ENCODE measurements at regions not wholly inside any gene's neighbourhood (a gene's known extent, or its start where the extent isn't known, plus 50 kb on each side); places are given as distances from the start of the nearest gene placed in this dataset.
A peak's percentile ranks its signal among the peaks of the same experiment; 100 is the strongest.
"Not testable (repeated sequence)": the region's sequence is repeated elsewhere in the genome, so short reads cannot be mapped to it uniquely, and the experiment has no call there.

DNA sequence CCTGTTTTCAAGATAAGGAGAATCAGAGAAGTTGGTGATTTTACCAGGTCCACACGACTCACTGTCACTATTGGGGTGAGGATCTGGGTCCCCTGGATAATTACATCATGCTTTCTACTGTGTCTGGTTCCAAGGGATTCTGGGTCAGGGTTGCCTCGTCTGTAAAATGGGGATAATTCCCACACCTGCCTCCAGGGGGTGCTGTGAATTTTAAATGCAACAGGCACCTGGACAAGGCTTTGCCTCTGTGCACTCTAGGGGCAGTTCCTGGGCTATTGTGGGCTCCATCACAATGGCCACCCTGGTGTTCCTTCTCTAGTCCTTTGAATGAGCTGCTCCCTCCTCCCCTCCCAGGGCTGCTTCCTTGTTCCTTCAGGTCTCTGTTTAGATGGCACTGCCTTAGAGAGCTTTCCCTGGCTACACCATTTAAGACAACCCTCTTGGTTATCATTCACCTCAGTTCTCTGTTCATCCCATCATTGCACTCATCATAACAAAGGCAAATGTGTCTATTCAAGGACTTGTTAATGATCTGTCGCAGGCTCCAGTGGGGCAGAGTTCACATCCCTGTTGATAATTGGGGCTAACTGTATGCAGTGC, 178.6 kb downstream of the MIAT start:
- intact Hi-C loops (cut with DNase I): no loop called here
- DNase-seq: no peak
- ATAC-seq: peak; percentile 19 to 38

DNA sequence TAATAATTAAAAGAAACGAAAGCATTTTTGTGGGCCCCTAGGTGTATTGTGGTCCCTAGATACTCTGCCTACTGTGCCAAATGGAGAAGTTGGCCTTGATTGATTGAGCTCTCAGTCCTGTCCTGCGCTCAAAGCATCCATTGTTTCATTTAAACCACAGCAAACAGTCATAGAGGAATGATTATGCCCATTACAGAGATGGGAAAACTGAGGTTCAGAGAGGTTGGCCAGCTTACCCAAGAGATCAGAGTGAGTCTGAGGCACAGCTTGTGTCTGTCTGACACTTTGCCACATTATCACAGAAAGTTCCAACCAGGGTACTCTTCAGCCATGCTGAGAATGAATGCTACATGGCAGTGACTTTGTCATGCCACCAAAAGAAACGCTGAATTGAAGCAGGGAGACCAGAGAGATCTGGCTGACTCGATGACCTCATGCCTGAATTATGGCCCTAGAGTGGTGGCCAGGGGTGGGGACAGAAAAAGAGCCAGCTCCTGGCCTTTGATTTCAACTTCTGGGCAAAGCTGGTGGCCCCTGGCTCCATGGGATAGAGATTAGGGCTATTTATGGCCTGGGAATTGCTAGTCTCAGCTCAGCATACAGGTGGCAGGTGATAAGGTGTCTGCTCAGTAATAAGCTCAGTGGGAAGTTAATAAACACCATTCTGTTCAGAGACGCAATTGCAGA, 180.5 kb downstream of the MIAT start:
- ATAC-seq (no peak), DNase-seq (no peak)
- intact Hi-C loops (cut with DNase I): no loop called here

GRCh38 chr22:26838471-26838825, 181.1 kb downstream of the MIAT start:
- intact Hi-C loops (cut with DNase I): no loop called here

GRCh38 chr22:26839216-26839615, 181.8 kb downstream of the MIAT start:
- intact Hi-C loops (cut with DNase I): no loop called here

More at GRCh38 chr22:26838471-26838825, 181.1 kb downstream of the MIAT start:
- DNase-seq: no peak
- no peak for ATAC-seq

GRCh38 chr22:26840770-26841169, 183.4 kb downstream of the MIAT start:
- DNase-seq; intact Hi-C loops (cut with DNase I); ATAC-seq: not testable (repeated sequence)

More at GRCh38 chr22:26839216-26839615, 181.8 kb downstream of the MIAT start:
- ATAC-seq: no peak
- no peak for DNase-seq

DNA sequence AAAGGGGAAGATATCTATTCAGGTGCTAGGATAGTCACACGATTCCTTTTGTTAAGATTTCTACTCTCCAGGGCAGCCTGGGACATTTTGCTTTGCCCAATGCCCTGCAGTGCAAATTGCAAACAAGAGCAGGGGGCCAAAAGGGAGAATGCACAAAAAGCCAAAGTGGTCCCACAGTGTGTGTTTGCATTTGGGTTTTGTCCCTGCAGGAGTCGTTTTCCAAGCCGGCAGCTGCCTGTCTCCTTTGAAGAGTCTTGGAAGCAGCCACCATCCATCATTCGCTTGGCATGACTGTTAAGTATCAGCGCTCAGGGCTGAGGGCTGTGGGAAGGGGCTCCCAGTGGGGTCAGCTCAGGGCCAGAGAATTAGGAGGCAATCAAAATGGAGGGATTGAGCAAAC, 184.7 kb downstream of the MIAT start:
- DNase-seq (no peak), ATAC-seq (no peak)
- intact Hi-C loops (cut with DNase I): no loop called here

DNA sequence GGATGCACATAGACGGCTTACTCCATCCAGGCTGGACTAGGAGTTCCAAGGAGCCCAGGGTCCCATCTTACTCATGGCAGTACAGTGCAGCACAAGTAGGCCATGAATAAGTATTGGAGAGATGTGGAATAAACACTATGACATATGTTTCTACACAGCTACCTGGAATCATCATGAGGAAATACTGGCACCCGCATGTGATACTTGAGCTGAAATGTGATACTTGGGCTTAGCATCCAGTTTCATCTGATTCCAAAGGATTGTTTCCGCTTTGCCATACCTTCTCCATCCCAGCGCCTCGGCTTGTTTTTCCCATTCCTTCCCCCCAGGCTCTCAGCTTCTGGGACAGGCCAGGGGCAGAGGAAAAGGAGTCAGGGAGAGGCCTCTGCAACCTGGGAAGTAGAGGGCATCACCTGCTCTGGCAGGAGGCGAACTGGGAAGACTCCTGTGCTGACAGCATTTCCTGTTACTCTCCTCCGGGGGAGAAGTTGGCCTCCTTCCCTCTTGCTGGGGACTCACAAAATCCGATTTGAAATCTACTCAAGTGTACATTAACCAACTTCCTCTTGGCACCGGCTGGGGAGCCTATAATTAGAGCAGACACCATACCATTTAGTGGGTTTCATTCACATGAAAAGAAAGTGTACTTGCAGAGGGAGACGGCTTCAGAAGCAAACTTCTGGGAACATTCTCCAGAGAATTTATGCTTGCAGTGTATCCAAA, 187.8 kb downstream of the MIAT start:
- DNase-seq: no peak
- ATAC-seq: no peak
- intact Hi-C loops (cut with DNase I): no loop called here

GRCh38 chr22:26846076-26846475, 188.7 kb downstream of the MIAT start:
- intact Hi-C loops (cut with DNase I): no loop called here
- no peak for ATAC-seq
- DNase-seq: no peak

GRCh38 chr22:26846645-26847044, 189.3 kb downstream of the MIAT start:
- no peak for DNase-seq
- intact Hi-C loops (cut with DNase I): no loop called here
- ATAC-seq: no peak

GRCh38 chr22:26847046-26847445, 189.7 kb downstream of the MIAT start:
- ATAC-seq (no peak), DNase-seq (no peak)
- intact Hi-C loops (cut with DNase I): no loop called here

DNA sequence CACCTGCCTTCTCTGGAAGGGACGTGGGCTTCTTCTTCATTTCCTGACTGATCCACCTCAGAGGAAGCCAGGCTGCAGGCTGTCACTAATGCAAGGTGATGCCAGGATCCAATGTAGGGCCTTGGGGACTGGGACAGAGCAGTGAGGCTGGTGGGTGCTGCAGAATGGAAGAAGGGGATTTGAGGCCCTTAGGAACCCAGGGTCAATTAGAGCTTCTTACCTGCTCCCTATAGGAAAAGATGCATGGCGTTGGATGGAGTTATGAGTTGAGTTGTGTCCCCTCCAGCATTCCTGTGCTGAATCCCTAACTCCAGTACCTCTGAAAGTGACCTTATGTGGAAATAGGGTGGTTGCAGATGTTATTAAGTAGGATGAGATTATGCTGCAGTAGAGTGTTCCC, 190.4 kb downstream of the MIAT start:
- no peak for DNase-seq
- intact Hi-C loops (cut with DNase I): no loop called here
- ATAC-seq: no peak

DNA sequence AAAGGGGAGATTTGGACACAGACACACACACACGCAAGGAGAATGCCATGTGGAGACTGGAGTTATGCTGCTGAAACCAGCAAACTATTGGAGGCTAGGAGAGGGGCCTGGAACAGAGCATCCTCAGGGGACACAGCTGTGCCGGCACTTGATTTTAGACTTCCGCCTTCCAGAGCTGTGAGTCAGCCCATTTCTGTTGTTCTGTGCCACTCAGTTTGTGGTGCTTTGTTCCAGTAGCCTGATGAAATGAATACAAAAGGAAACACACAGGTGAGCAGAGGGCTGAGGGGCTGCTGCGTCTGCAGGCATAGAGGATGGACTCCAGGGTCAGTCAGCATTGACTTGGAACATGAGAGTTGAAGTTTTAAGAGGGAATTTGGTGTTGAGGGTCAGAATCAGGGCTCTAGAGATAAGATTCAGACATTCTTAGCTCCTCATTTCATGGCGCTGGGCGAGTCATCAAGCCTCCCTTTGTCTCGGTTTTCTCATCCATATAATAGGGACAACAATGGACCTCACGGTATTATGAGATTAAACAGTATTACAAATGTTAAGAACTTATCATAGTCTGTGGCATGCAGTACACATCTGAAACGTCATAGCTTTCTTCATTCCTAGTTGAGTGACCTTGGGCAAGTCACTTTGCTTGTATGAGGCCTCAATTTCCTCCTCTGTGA, 191.0 kb downstream of the MIAT start:
- intact Hi-C loops (cut with DNase I): no loop called here
- DNase-seq (peak; percentile 29), ATAC-seq (peak; percentile 69 to 85)

DNA sequence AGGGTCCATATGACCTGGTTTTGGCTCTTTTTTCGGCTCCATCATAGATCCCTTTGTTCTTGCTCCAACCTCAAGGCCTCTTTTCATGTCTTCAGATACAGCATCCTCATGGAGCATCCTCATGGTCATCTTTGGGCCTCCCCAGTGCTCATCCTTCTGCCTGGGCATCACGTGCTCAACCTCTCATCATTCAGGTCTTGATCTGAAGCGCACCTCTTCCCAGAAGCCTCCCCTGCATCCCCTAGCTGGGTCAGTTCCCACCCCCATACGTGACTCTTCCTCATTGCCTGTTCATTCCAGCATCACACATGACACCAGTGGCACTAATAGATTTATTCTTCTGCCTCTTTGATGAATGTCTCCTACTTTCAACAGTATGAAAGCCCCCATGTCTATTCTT, 192.2 kb downstream of the MIAT start:
- ATAC-seq: no peak
- DNase-seq: no peak
- intact Hi-C loops (cut with DNase I): no loop called here

DNA sequence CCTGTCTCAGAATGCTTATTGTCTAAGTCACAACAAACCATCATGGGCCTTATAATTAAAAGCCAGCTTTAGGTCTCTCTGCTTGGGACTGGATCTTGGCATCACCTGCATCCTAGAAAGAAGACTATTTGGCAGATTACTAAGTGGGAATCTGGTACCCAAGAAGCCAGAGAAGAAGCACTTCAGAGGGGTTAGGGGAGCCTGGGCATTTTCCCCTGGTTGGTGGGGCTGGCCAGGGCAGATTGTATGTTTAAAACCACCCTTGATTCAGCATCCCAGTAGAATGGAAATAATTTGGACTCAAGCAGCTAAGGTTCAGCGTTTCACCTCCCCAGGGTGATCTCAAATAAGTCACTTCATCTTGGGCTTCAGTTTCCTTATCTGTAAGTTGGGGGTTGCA, 193.7 kb downstream of the MIAT start:
- intact Hi-C loops (cut with DNase I): no loop called here
- ATAC-seq (no peak), DNase-seq (no peak)

DNA sequence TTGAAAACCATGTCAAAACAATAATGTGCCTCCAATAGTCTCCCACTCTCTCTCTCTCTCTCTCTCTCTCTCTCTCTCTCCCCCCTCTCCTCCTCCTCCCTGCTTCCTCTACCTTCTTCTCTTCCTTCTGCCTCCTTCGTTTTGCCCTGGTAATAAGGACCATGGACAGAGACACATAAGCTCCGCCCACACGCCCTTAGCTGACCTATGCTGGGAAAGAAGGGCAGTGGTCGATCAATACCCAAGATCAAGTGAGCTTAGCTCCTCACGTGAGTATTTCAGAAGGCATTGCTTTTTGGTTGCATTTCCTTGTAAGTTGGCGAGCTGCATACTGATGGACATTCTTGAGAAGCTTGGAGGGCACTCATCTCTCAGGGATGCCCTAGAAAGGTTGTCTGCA, 194.8 kb downstream of the MIAT start:
- no peak for DNase-seq
- no peak for ATAC-seq
- intact Hi-C loops (cut with DNase I): no loop called here

DNA sequence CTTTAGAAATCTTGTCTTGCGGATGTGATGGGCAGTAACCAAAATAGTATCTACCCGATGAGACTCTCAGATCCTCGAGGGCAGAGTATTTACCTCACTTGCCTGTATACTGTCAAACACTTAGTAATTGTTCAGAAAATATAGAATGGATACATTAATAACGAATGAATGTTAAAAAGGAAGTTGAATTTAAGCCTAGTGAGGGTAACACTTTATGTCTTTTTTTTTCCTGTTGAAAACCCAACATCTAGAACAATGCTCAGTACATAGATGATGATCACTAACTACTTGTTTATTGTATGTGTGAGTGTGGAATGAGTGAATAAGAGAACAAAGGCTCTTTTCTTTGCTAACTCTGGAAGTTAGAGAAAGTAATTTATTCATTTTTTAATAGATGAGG, 195.7 kb downstream of the MIAT start:
- intact Hi-C loops (cut with DNase I): no loop called here
- no peak for ATAC-seq
- no peak for DNase-seq

- intact Hi-C loops (cut with DNase I): no loop called here
- ATAC-seq (no peak), DNase-seq (no peak)
Measured at GRCh38 chr22:26853495-26853894, 196.1 kb downstream of the MIAT start.

- DNase-seq (no peak), ATAC-seq (no peak)
- intact Hi-C loops (cut with DNase I): no loop called here
Measured at GRCh38 chr22:26857169-26857568, 199.8 kb downstream of the MIAT start.

DNA sequence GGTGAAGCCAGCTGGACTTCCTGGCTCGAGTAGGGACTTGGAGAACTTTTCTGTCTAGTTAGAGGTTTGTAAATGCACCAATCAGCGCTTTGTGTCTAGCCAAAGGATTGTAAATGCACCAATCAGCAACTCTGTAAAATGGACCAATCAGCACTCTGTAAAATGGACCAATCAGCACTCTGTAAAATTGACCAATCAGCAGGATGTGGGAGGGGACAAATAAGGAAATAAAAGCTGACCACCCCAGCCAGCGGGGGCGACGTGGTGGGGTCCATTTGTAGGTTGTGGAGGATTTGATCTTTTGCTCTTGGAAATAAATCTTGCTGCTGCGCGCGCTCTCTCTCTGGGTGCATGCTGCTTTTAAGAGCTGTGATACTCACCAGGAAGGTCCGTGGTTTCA, 202.9 kb downstream of the MIAT start:
- DNase-seq (no peak), ATAC-seq (no peak)
- intact Hi-C loops (cut with DNase I): no loop called here

DNA sequence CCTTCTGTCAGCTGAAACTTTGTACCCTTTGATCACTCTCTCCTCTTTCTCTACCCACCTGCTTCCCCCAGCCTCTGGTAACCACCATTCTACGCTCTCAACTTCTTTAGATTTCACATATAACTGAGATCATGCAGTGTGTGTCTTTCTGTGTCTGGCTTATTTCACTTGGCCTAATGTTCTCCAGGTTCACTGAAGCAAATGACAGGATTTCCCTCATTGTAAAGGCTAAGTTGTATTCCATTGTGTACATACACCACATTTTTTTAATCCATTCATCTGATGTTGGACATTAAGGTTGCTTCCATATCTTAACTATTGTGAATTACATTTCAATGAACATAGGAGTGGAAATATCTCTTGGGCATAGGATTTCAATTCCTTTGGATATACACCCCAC, 207.6 kb downstream of the MIAT start:
- DNase-seq (no peak), ATAC-seq (no peak)
- intact Hi-C loops (cut with DNase I): no loop called here
